HG03378 (cell line): ENCODE measurements at regions not wholly inside any gene's neighbourhood (a gene's known extent, or its start where the extent isn't known, plus 50 kb on each side); places are given as distances from the start of the nearest gene placed in this dataset.

Experiments
- ATAC-seq: cut with Tn5 transposase; IDR thresholded peaks from one replicate; pipeline ENCODE4 v1.9.1; 2021; ENCODE audit warnings: mild to moderate bottlenecking, moderate library complexity; ENCODE audit not compliant: unreplicated experiment

- ATAC-seq: no peak
Observed at GRCh38 chr6:159358562-159358961, 189.4 kb downstream of the FNDC1 start.

- ATAC-seq: no peak
Observed at GRCh38 chr6:159357211-159357915, 188.2 kb downstream of the FNDC1 start.

- no peak for ATAC-seq
Observed at GRCh38 chr6:159353193-159353592, 184.0 kb downstream of the FNDC1 start.

GRCh38 chr6:159351707-159352106, 182.5 kb downstream of the FNDC1 start:
- no peak for ATAC-seq

GRCh38 chr6:159349915-159350314, 180.7 kb downstream of the FNDC1 start:
- no peak for ATAC-seq

GRCh38 chr6:159343709-159344108, 174.5 kb downstream of the FNDC1 start:
- ATAC-seq: no peak

- no peak for ATAC-seq
Observed at GRCh38 chr6:159342146-159342545, 172.9 kb downstream of the FNDC1 start.

- ATAC-seq: no peak
Observed at GRCh38 chr6:159334068-159334467, 164.9 kb downstream of the FNDC1 start.

- no peak for ATAC-seq
Observed at GRCh38 chr6:159331451-159331850, 162.3 kb downstream of the FNDC1 start.

- no peak for ATAC-seq
Observed at GRCh38 chr6:159329081-159329480, 159.9 kb downstream of the FNDC1 start.

GRCh38 chr6:159328052-159328451, 158.9 kb downstream of the FNDC1 start:
- ATAC-seq: no peak

GRCh38 chr6:159325476-159325875, 156.3 kb downstream of the FNDC1 start:
- no peak for ATAC-seq

GRCh38 chr6:159324596-159324995, 155.4 kb downstream of the FNDC1 start:
- no peak for ATAC-seq
